ENCODE measurements at regions not wholly inside any gene's neighbourhood (a gene's known extent, or its start where the extent isn't known, plus 50 kb on each side); places are given as distances from the start of the nearest gene placed in this dataset.

- TF ChIP-seq TARDBP (IDR thresholded peaks at IDR 0.05) (no peak), HDGF (IDR thresholded peaks at IDR 0.05; ENCODE audit: borderline replicate concordance) (no peak), LEF1 (IDR thresholded peaks at IDR 0.05; ENCODE audit: borderline replicate concordance) (no peak), SUZ12 (IDR thresholded peaks at IDR 0.05) (no peak), ZNF384 (IDR thresholded peaks at IDR 0.05) (no peak), NFRKB (IDR thresholded peaks at IDR 0.05) (no peak), PKNOX1 (IDR thresholded peaks at IDR 0.05) (no peak), SP1 (IDR thresholded peaks at IDR 0.05) (no peak), ARNT (IDR thresholded peaks at IDR 0.05) (no peak), BHLHE40 (IDR thresholded peaks at IDR 0.05; ENCODE audit: borderline replicate concordance) (no peak), FOXM1 (IDR thresholded peaks at IDR 0.05; ENCODE audit: borderline replicate concordance) (no peak), L3MBTL2 (conservative IDR thresholded peaks at IDR 0.05) (no peak)
Measured at GRCh38 chr12:47590771-47591360, 115.0 kb downstream of the RPAP3 start.

Data from HEK293T (cell line).